Middle frontal gyrus (tissue), 1 donor: ENCODE measurements at regions not wholly inside any gene's neighbourhood (a gene's known extent, or its start where the extent isn't known, plus 50 kb on each side); places are given as distances from the start of the nearest gene placed in this dataset.
A peak's percentile ranks its signal among the peaks of the same experiment; 100 is the strongest.
"Not testable (repeated sequence)": the region's sequence is repeated elsewhere in the genome, so short reads cannot be mapped to it uniquely, and the experiment has no call there.

Experiments used
- DNase-seq: peaks from one replicate; pipeline ENCODE4 v3.0.0-alpha.2; 2015; ENCODE audit warnings: low spot score; ENCODE audit errors: extremely low spot score

DNA sequence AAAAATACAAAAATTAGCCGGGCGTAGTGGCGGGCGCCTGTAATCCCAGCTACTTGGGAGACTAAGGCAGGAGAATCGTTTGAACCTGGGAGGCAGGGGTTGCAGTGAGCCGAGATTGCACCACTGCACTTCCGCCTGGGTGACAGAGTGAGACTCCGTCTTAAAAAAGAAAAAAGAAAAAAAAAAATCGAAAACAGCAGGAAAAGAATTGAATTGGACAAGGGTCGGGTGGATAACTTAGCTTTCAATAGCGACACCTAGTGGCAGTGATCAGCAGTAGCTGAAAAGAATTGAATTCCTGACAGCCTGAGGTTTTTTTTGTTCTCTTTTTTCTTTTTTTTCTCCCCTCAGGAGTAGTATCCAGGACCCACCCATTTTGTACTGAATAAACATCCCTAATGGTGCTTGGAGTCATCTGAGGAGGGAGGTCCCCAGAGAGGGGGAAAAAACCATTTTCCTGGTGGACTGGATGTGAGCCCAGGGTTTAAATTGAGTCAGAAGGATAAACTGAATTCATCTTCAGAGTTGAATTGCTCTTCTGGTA lies 55.1 kb downstream of the CYCS start:
- DNase-seq = peak; percentile 18

DNA sequence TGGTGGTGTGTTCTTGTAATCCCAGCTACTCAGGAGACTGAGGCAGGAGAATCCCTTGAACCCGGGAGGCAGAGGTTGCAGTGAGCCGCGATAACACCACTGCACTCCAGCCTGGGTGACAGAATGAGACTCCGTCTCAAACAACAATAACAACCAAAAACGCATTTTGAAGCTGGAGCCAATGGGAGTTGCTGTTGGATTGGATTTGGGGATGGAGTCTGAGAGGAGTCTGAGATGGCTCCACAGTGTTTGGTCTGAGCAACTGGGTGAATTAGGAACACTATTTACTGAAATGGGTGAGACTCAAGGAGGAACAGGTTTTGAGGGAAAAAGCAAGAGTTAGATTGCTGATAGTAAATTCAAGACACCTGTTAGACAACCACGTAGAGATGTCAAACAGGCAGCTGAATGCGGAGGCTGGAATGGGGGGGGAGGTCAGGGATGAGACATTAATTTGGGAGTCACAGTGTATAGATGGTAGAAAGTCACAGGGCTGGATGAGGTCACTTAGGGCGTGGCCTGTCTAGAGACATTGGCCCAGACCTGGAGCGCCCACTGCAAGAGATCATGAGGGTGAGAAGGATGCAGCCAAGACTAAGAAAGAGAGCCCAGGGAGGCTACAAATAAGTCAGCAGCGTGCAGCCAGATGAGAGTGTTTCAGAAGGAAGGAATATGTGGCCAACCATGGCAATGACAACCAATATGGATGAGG lies 56.4 kb downstream of the CYCS start:
- DNase-seq = no peak

DNA sequence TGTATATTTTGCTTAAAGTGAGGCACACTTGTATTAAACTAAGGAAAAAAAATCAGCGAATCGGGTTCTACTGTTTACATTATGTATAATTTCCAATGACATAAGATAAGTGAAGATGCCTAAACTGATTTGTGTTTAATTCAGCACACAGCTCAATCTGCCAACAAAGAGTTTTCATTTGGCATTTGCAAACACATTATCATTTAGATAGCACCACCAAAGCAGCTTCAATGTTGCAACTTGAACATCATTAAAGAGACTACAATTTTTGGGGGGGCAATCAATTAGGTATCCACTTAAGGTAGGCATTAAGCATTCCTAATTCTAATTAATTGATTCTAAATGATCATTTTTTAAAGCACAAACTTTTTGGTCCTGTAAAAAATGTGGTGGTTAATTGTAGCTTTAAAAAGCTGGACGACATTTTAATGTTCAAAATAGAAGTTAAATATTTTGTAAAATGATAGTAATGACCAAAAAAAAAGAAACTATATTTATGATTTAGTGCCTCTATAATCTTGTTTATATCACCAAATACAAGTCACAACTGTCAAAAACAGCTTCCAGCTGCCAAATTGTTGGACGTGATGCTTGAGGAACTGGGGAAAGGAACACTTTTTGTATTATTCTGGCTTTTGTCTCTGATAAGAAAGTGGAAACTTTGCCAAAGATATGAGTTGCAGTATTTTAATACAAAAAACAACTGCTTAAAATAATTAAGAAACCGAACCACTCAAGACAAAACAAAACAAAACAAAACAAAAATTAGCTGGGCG lies 57.1 kb downstream of the CYCS start:
- DNase-seq = no peak

DNA sequence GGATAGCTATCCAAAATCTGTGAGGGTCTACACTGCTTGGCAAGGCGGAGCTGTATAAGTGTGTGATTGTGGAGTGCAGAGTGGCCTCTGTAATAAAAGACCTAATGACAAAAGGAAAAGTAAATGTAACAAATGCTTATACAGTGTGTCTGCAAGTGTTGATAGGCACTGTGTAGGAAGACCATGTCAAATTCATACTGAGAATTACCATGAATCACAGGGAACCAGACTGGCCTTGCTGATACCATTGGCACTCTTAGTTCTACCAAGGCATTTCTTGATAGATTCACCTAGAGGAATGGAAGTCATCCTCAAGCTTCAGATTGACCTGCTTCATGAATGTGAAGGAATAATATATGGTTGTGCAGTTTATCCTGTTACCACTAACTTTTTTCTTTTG lies 58.8 kb downstream of the CYCS start:
- no peak for DNase-seq

DNA sequence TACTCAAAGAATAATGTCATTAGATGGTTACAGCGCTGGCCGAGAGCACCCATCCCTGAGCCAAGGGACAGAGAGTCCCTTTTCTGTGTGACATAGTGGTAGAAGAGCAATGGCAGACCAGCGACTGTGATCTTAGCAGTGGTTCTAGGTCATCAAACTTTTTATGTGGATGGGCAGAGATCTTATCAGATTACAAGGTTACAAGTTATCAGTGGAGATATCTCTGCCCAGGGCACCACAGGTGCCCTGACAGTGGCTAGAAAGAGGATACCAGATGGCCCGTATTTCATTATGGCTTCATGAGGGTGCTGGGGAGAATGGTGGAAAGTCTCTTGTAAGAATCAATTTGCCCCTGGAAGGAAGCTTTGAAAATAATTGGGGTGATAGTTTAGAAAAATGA lies 62.7 kb downstream of the CYCS start:
- no peak for DNase-seq

DNA sequence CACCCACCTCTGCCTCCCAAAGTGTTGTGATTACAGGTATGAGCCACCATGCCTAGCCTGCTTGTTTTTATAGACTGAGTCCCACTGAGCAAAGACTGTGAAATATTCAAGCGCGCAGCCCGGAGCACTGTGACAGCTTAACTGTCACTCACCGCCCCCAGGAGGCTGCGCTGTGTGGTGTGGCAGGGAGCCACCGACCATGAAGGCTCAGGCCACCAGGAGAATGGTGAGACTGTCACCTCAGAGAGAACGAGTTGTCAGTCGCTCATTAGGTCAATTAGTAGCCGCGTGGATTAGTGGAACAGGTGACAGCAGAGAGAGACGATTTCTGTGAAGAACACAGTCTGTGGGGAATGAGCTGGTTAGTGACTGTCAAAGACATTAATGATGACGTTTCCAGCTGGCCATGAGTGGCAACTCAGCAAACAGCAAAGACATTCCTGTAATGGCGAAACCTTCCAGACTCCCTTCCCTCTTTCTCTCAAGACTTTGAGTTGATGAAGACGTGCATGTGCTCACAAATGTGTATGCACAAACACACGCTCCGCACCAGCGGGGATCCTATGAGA lies 64.5 kb downstream of the CYCS start:
- DNase-seq = no peak

DNA sequence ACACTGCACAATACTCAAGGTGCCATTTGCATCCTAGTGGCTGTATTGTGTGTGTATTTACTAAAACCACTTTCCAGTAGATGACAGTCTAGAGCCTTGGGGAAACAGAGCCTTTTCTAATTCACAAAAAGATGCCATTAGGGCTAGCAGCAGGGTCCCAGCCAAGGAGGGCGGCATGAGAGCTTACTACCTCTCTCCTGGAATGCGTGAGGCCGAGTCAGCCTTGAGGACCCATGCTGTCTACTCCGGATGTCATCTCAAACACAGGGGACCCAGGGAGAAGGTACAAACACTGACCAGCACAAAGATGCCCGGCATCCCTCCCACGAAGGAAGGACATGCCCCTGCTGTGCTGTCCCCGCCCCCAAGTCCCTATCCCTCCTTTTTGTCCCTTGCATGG lies 65.5 kb downstream of the CYCS start:
- no peak for DNase-seq

DNA sequence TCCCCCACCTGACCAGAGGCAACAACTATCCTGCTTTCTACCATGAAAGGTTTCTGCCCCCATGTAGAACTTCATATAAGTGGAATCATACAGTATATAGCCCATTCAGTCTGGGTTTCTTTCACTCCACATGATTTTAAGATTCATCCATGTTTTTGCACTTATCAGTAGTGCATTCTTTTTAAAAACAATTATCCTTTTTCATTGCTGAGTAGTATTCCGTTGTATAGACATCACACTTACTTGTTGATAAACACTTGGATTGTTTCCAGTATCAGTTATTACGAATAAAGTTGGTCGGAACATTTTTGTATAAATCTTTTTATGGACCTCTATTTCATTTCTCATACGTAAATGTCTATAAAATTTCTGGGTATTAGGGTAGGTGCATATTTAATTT lies 68.7 kb downstream of the CYCS start:
- no peak for DNase-seq

DNA sequence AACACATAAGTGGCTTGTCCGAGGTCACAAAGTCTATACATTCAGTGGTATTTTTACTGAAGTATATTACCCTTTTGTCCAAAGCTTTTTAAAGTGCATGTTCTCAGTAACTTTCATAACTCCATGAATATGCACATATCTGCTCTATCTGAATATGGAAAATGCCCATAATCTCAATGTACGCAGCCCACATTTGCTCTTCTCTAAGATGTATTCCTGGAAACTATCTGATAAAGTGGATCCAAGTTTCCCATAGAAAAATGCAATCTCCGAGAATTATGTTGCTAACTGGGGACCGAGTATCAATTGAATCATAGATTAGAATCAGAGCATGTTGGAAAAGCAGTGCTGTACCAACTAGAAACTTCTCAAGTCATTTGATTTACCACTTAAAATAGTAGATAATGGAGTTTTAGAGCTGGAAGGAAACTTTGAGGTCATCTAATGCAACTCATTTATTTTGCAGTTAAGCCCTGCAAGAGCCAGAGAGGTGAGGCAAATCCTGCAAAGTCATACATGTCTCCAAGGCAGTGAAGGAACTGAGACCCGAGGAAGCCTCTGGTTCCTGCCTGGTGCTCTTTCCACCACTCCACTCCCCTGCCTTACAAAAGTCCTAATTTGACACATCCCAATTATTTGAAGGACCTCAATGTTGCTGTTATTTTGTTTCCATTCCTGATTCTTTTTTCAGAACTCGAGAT lies 69.4 kb downstream of the CYCS start:
- no peak for DNase-seq

DNA sequence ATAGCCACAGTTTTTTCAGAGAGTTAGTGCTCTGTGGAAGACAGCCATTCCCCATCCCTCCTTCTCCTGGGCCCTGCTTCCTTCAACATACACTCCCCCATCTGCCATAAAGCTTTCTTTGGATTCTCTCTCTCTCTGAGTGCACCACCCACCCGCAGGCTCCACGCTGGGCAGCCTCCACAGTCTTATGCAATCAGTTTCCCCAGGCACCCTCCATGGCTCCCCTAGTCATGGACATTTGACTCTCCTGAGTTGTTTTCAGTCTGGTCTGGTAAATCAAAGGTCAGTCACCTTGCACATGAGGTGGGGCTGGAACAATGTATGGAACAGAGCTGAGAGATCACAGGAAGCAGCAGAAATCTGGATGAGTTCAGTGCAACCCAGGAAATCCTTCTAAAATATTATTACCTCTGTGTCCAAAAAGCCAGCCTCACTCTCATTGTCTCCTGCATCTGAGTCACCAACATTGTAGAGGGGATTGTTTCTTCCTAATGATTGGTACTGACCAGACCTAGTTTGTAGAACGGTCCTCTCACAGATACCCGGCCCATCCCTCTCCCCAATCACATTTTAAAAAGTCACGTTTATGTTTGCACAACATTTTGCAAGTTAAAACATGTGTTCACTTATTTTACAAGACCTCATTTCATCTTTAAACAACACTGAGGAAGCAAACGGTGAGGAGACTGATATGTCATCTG lies 70.1 kb downstream of the CYCS start:
- no peak for DNase-seq

DNA sequence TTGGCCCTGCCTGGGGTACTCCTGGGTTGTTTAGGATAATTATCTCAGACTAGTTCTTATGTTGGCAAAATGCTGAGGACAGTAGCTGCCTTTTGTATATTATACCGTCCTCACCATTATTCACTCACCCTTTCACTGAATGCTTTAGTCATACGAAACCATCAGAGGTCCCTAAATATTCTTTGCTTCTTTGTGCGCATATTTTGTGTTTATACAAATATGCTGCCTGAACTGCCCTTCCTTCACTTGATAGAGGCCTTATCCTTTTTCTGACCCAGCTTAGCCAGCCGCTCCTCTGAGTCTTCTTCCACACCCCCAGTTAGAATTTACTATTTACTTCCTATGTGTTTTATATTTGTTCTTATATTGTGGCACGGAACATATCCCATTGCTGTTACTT lies 70.2 kb upstream of the OSBPL3 start:
- no peak for DNase-seq

DNA sequence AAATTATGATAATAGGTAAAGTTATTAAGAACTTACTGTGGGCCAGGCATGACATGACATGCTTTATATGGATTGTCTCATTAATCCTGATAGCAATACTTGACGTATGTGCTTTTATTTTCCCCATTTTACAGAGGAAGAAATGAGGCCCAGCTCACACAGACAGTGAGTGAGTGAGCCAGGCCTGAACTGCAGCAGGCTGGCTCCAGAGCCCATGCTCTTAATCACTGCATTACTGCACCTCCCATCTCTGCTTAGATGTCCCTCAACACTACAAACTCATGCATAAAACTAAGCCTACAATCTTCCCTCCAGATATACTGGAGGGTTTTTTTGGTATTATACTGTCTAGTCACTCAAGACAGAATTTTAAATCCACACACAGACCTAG lies 68.5 kb upstream of the OSBPL3 start:
- DNase-seq = no peak

DNA sequence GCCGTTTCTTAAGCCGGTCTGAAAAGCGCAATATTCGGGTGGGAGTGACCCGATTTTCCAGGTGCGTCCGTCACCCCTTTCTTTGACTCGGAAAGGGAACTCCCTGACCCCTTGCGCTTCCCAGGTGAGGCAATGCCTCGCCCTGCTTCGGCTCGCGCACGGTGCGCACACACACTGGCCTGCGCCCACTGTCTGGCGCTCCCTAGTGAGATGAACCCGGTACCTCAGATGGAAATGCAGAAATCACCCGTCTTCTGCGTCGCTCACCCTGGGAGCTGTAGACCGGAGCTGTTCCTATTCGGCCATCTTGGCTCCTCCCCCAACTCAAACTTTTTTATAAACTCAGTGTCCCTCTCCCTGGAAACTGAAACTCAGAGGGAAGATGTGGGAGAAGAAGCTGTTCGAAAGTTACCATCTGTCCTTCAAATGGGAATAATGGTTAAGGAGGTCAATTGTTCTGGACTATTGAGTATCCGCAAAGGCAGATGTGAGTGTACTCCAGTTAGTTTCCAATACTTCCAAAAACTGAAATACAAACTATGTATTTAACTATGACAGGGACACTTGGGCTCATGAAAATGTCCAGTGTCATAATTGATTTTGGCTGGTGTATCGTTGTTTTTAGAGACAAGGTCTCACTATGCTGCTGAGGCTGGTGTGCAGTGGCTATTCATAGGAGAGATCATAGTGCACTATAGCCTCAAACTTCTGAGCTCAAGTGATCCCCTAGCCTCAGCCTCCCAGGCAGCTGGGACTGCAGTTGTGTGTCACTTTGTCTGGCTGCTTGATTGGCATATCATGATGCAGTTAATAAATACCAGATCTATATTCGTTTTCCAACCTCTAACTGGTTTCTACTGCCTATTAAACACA lies 67.8 kb upstream of the OSBPL3 start:
- DNase-seq = not testable (repeated sequence)

DNA sequence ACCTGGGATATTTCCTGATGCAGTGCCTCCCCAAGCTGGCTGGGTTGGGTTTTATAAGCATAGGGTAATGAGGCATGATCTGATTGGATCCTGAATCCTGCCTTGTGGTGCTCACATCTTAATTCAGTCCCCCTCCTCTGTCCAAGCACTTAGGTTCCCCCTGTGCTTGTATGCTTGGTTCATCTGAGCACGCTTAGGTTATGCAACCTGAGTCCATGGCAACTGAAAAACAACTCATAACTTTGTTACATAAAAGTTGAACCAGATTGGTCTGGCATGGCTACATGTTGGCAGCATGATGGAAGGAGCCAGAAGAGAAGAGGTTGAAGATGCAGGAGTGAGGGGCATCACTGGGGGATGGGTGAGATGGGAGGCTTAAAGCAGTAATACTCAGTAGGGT lies 57.3 kb upstream of the OSBPL3 start:
- DNase-seq = no peak

DNA sequence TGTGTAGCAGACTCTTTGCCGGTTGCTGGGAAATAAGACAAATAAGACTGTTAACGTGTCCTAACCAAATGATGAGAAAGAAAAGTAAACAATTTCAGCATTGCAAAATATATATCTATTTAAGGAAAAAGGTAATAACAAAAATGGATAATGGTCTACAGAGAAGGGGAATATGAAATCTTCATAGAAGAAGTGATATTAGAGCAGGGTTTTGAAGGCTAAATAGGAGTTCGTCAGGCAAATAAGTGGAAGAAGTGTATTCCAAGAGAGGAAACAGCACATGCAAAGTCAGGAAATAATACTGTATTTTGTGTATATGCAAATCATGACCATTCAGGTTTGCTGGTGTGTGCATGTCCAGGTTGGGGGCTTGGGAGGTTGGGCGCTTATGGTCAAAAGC lies 55.3 kb upstream of the OSBPL3 start:
- DNase-seq = no peak

DNA sequence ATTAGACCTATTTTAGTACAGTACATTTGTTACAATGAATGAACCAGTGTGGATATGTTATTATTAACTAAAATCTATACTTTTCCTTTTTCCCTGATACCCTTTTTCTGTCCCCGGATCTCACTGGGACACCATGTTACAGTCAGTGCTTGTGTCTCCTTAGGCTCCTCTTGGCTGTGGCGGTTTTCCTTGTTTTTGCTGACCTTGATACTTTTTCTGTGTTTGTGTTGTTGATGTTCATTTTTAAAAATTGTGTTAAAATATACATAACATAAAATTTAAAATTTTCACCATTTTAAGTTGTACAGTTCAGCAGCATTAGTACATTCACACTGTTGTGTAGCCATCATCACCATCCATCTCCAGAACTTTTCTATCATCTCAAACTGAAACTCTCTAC lies 54.2 kb upstream of the OSBPL3 start:
- no peak for DNase-seq

DNA sequence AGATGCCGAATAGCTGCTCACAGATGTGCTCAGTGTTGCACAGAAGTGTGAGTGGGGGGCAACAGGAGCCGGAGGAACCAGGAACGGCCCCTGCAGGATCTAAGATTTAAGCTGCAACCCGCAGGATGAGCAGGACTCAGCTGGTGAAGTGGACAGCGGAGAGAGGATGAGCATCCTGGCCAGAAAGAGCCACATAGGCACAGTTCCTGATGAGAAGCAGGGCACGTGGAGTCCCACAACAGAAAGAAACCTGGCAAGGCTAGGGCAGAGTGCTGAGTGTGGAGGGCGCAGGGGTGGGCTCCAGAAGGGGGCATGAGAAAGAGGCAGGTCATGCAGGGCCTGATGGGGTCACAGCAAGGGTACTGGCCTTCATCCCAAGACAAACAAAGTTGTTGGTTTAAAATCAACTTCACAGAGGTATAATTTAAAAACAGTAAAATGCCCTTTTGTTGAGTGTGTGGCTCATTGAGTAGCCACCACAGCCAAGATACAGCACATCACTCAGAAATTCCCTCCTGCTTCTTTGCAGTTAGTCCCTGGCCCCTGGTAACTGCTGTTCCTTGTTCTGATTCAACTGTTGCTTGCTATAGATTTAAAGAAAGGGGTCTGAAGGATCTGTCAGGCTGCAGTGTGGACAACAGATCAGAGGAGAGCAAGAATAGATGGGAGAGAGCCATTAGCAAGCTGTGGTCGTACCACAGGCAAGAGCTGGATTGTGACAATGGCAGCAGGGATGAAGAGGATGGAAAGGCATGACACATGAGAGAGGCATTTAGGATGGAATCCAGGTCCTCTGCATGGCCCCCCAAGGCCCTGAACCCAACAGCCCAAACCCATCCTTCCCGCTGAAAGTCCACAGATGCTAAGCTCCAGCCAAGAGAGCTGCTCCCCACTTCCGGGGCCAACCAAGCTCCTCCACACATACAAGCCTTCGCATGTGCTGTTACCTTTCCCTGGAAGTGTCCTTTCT lies 53.1 kb upstream of the OSBPL3 start:
- DNase-seq = no peak

DNA sequence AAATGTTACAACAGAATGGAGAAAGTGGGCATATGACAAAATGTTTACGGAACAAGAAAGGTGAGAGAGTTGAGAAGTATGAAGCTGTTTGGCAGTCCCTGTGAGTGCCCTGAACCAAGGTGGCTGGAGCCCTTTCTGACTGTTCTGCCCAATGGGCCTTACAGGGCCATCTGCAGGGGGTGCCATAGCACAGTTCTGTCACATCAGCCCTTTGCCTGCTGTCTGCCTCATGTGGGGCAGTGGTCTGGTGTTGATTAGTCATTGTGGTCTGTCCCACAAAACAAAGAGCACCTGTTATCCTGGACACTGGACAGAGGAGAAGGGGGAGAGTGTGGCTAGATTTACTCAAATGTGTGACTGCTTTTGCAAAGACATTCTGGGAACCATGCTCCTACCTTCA lies 51.5 kb upstream of the OSBPL3 start:
- DNase-seq = no peak

DNA sequence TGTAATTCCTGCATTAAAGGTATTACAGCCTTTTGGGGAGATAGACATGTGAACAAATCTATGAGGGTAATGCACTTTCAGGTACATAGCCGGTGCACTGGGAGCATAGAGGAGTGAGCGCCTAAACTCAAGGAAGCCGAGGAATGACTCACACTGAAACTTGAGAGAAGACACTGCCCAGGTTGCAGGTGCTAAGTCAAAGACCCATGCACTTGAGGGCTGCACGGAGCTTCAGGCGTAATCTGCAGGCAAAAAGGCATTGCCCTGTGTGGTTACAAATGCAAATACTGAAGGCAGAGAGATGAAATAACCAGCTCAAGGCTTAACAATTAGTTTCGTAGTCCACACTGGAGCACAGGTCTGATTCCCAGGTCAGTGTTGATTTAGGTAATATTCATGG lies 51.0 kb upstream of the OSBPL3 start:
- DNase-seq = no peak
